IMR-90 (cell line): ENCODE measurements at regions not wholly inside any gene's neighbourhood (a gene's known extent, or its start where the extent isn't known, plus 50 kb on each side); places are given as distances from the start of the nearest gene placed in this dataset.

Experiments used
- ATAC-seq: fragments of 200-7000 bp; cut with Tn5 transposase; 2 replicates; pipeline ENCODE4 v1.9.1; 2020; ENCODE audit warnings: low read depth, mild to moderate bottlenecking, moderate library complexity
- BruUV-seq: library from RNA; stranded (reverse); fragments of 400-500 nt; replicated peaks from 2 replicates; lab custom pipeline; 2021; lab: Mats Ljungman, UMichigan
- CTCF ChIA-PET: fragments of 300-600 bp; formaldehyde crosslinking; extraction: SDS; loops from one replicate; lab custom pipeline; 2021; ENCODE audit warnings: antibody characterized with exemption; lab: Yijun Ruan, JAX
- POLR2A ChIA-PET: fragments of 300-600 bp; sonication (Branson Sonifier 250); formaldehyde crosslinking; loops from one replicate; lab custom pipeline; 2022; ENCODE audit warnings: antibody characterized with exemption; ENCODE audit not compliant: unreplicated experiment; lab: Charles Lee
- DNase-seq: peaks from one replicate; pipeline ENCODE4 v3.0.0; 2013
- H2AFZ ChIP-seq: replicated peaks from 2 replicates; pipeline ENCODE3; 2013; ENCODE audit warnings: low read length, mild to moderate bottlenecking; ENCODE audit not compliant: poor library complexity
- H2AK5ac ChIP-seq: 2 replicates; pipeline ENCODE4 v1.6.1; 2013; ENCODE audit warnings: low read depth, low read length, inconsistent platforms
- H2AK9ac ChIP-seq: replicated peaks from 2 replicates; pipeline ENCODE3; 2013; ENCODE audit warnings: mild to moderate bottlenecking, low read depth, low read length, moderate library complexity; ENCODE audit not compliant: poor library complexity
- H2BK120ac ChIP-seq: 2 replicates; pipeline ENCODE4 v1.6.1; 2013; ENCODE audit warnings: low read depth, low read length, inconsistent platforms
- H2BK15ac ChIP-seq: 3 replicates; pipeline ENCODE4 v1.6.1; 2013; ENCODE audit warnings: low read depth, low read length, inconsistent platforms
- H2BK20ac ChIP-seq: 2 replicates; pipeline ENCODE4 v1.6.1; 2013; ENCODE audit warnings: low read depth, mild to moderate bottlenecking, inconsistent platforms, low read length, moderate library complexity
- H2BK5ac ChIP-seq: 2 replicates; pipeline ENCODE4 v1.6.1; 2013; ENCODE audit warnings: mild to moderate bottlenecking, low read depth, low read length, inconsistent platforms; ENCODE audit not compliant: poor library complexity, severe bottlenecking
- H3K14ac ChIP-seq: replicated peaks from 2 replicates; pipeline ENCODE4 v1.6.1; 2013; ENCODE audit warnings: low read depth, low read length, inconsistent platforms
- H3K18ac ChIP-seq: 2 replicates; pipeline ENCODE4 v1.6.1; 2013; ENCODE audit warnings: low read depth, low read length, control low read depth
- H3K23ac ChIP-seq: 2 replicates; pipeline ENCODE4 v1.6.1; 2013; ENCODE audit warnings: low read depth, low read length, inconsistent platforms
- H3K27ac ChIP-seq: 2 replicates; pipeline ENCODE4 v1.5.1; 2013; ENCODE audit warnings: mild to moderate bottlenecking, control low read depth, low read length; ENCODE audit not compliant: insufficient read depth
- H3K27me3 ChIP-seq: 2 replicates; pipeline ENCODE4 v1.6.1; 2013; ENCODE audit warnings: low read length; ENCODE audit not compliant: control insufficient read depth, insufficient read depth
- H3K36me3 ChIP-seq: 2 replicates; pipeline ENCODE4 v1.6.1; 2013; ENCODE audit warnings: low read length, mixed read lengths; ENCODE audit not compliant: control insufficient read depth, insufficient read depth
- H3K4ac ChIP-seq: 2 replicates; pipeline ENCODE4 v1.6.1; 2013; ENCODE audit warnings: low read depth, low read length, inconsistent platforms
- H3K4me1 ChIP-seq: 2 replicates; pipeline ENCODE4 v1.6.1; 2013; ENCODE audit warnings: low read length, mixed read lengths; ENCODE audit not compliant: control insufficient read depth, insufficient read depth
- H3K4me2 ChIP-seq: 2 replicates; pipeline ENCODE4 v1.6.1; 2013; ENCODE audit warnings: low read depth, mild to moderate bottlenecking, control low read depth, low read length, moderate library complexity
- H3K4me3 ChIP-seq: 2 replicates; pipeline ENCODE4 v1.5.1; 2013; ENCODE audit warnings: low read depth, mild to moderate bottlenecking, control low read depth, low read length, moderate library complexity; ENCODE audit not compliant: insufficient read depth
- H3K56ac ChIP-seq: 2 replicates; pipeline ENCODE4 v1.6.1; 2013; ENCODE audit warnings: low read length, inconsistent platforms; ENCODE audit not compliant: insufficient read depth; ENCODE audit errors: extremely low read depth
- H3K79me1 ChIP-seq, 2 experiments: 2 replicates each; pipeline ENCODE4 v1.6.1; 2013; ENCODE audit warnings: low read length in 2 of 2, inconsistent platforms in 1 of 2, low read depth in 1 of 2
- H3K9ac ChIP-seq: 2 replicates; pipeline ENCODE4 v1.6.1; 2013; ENCODE audit warnings: low read depth, low read length, control low read depth
- H3K9me1 ChIP-seq: 2 replicates; pipeline ENCODE4 v1.6.1; 2013; ENCODE audit warnings: low read length, inconsistent platforms; ENCODE audit not compliant: insufficient read depth
- H3K9me3 ChIP-seq: 2 replicates; pipeline ENCODE4 v1.6.1; 2013; ENCODE audit warnings: low read length; ENCODE audit not compliant: control insufficient read depth, insufficient read depth
- H4K20me1 ChIP-seq: 2 replicates; pipeline ENCODE4 v1.6.1; 2013; ENCODE audit warnings: low read length, inconsistent platforms; ENCODE audit not compliant: insufficient read depth
- H4K5ac ChIP-seq: 2 replicates; pipeline ENCODE4 v1.6.1; 2013; ENCODE audit warnings: mild to moderate bottlenecking, low read depth, low read length, control low read depth
- H4K8ac ChIP-seq, 2 experiments: 2 replicates each; pipeline ENCODE4 v1.6.1; 2013; ENCODE audit warnings: low read depth in 2 of 2, low read length in 2 of 2, control low read depth in 1 of 2, inconsistent platforms in 1 of 2
- H4K91ac ChIP-seq: 2 replicates; pipeline ENCODE4 v1.6.1; 2013; ENCODE audit warnings: low read depth, low read length, inconsistent platforms; ENCODE audit not compliant: insufficient read depth
- dilution Hi-C: fragments of 300-500 bp; cut with HindIII; formaldehyde crosslinking; loops from one replicate; pipeline ENCODE4 v1.14.3; 2018; ENCODE audit warnings: low sequenced_read_pairs; ENCODE audit not compliant: unreplicated experiment
- in situ Hi-C: fragments of 300-500 bp; cut with MboI; formaldehyde crosslinking; loops from 3 replicates; pipeline ENCODE4 v1.14.3; 2019; ENCODE audit warnings: low sequenced_read_pairs, inconsistent platforms, mixed read lengths
- intact Hi-C: fragments of 100-400 bp; cut with micrococcal nuclease; formaldehyde crosslinking; loops from 2 replicates; pipeline ENCODE4 v1.10.0; 2022
- TF ChIP-seq, protein P1 (sequence below): fragments of 150-350 bp; IDR thresholded peaks from 2 replicates; pipeline ENCODE4 v1.6.1; 2017; ENCODE audit warnings: mild to moderate bottlenecking, antibody characterized with exemption, low read length, low read depth

DNA sequence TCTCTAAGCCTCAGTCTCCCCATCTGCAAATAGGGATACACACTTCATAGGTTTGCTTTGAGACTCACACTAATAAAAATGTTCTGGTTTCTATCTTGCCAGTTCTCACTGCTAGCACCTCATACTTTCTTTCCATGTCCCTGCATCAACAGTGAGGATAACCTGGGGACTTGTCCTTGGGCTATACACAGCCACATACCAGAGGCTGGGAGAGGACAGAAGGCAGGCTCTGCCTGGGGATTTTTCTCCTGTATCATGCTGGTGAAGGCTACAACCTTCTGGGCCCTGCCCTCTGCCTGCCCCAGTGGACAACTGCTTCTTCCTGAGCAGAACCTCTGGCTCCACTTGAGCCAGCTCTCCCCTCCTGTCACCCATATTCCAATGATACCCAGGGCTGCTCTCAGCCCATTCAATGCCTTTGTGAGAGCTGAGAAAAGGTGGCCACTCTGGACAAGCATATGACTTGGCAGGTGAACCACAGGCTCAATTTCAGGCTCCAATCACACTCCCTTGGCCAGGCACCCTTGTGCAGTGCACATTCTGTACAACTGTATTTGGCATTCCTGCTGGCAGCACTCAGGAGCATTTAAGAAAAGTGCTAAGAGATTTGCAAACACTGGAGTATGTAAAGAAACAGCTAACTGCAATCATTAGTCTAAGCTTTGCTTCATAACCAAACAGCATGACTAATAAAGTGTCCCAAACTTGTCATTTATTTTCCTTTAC is 135.8 kb upstream of the VRK1 start:
- Histone ChIP-seq H3K14ac (no peak overlapping the region), H4K20me1 (no peaks in the 10 kb centered on the region), H3K36me3 (no peaks in the 10 kb centered on the region), H3K27me3 (peaks cover 2% of the 10 kb centered on the region; the same call in 1 of the 2 replicates), H4K91ac (no peak overlapping the region), H3K79me1 (no peaks in the 10 kb centered on the region), H3K4me2 (no peak overlapping the region), H3K9me3 (no peaks in the 10 kb centered on the region), H2AK5ac (no peak overlapping the region), H3K9me1 (no peaks in the 10 kb centered on the region), H2BK120ac (no peak overlapping the region), H3K56ac (no peak overlapping the region), H4K8ac (no peak overlapping the region), H3K4me3 (no peak overlapping the region), H3K4ac (no peak overlapping the region), H2AFZ (no peak overlapping the region), H3K23ac (no peak overlapping the region), H3K4me1 (no peaks in the 10 kb centered on the region), H4K5ac (no peak overlapping the region), H2BK20ac (no peak overlapping the region), H3K9ac (no peak overlapping the region), H2BK15ac (no peak overlapping the region), H3K18ac (no peak overlapping the region), H2AK9ac (no peak overlapping the region), H3K27ac (no peak overlapping the region), H2BK5ac (no peak overlapping the region)
- dilution Hi-C loops: no loop called here
- in situ Hi-C loops: no loop called here
- TF ChIP-seq, protein P1, sequence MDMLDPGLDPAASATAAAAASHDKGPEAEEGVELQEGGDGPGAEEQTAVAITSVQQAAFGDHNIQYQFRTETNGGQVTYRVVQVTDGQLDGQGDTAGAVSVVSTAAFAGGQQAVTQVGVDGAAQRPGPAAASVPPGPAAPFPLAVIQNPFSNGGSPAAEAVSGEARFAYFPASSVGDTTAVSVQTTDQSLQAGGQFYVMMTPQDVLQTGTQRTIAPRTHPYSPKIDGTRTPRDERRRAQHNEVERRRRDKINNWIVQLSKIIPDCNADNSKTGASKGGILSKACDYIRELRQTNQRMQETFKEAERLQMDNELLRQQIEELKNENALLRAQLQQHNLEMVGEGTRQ: no peak
- CTCF ChIA-PET: no interaction called here
- no peak for DNase-seq
- POLR2A ChIA-PET: no interaction called here
- ATAC-seq: no peak
- no TSS peak for BruUV-seq
- intact Hi-C loops: no loop called here
